H9 (cell line): ENCODE measurements at regions not wholly inside any gene's neighbourhood (a gene's known extent, or its start where the extent isn't known, plus 50 kb on each side); places are given as distances from the start of the nearest gene placed in this dataset.

ENCODE experiments used
- DNase-seq: peaks from one replicate; pipeline ENCODE4 v3.0.0-alpha.2; 2017
- H2AFZ ChIP-seq: one replicate; pipeline ENCODE4 v1.6.1; 2013; ENCODE audit warnings: mild to moderate bottlenecking, low read length, control low read depth, moderate library complexity
- H2AK5ac ChIP-seq: 2 replicates; pipeline ENCODE4 v1.6.1; 2013; ENCODE audit warnings: low read length, control low read depth, mixed read lengths; ENCODE audit not compliant: insufficient read length
- H2BK120ac ChIP-seq: one replicate; pipeline ENCODE4 v1.6.1; 2013; ENCODE audit warnings: low read depth, mild to moderate bottlenecking, low read length, control low read depth, inconsistent platforms; ENCODE audit not compliant: poor library complexity, severe bottlenecking
- H2BK12ac ChIP-seq: 2 replicates; pipeline ENCODE4 v1.6.1; 2013; ENCODE audit warnings: low read length, control low read depth, mixed read lengths, low read depth; ENCODE audit not compliant: insufficient read length
- H2BK15ac ChIP-seq: 2 replicates; pipeline ENCODE4 v1.6.1; 2013; ENCODE audit warnings: low read depth, low read length, control low read depth
- H2BK20ac ChIP-seq: one replicate; pipeline ENCODE4 v1.6.1; 2013; ENCODE audit warnings: low read depth, mild to moderate bottlenecking, low read length, control low read depth, inconsistent platforms; ENCODE audit not compliant: poor library complexity, severe bottlenecking
- H2BK5ac ChIP-seq: 2 replicates; pipeline ENCODE4 v1.6.1; 2013; ENCODE audit warnings: low read length, control low read depth, mixed read lengths; ENCODE audit not compliant: insufficient read length
- H3K14ac ChIP-seq: 2 replicates; pipeline ENCODE4 v1.6.1; 2013; ENCODE audit warnings: low read length, control low read depth; ENCODE audit not compliant: insufficient read depth
- H3K18ac ChIP-seq: 2 replicates; pipeline ENCODE4 v1.6.1; 2013; ENCODE audit warnings: low read depth, mild to moderate bottlenecking, mixed read lengths, low read length, control low read depth; ENCODE audit not compliant: insufficient read length
- H3K23ac ChIP-seq: 2 replicates; pipeline ENCODE4 v1.6.1; 2013; ENCODE audit warnings: low read length, control low read depth, mixed read lengths, low read depth; ENCODE audit not compliant: insufficient read length
- H3K23me2 ChIP-seq: 2 replicates; pipeline ENCODE4 v1.6.1; 2013; ENCODE audit warnings: low read depth, mild to moderate bottlenecking, mixed read lengths, low read length, control low read depth; ENCODE audit not compliant: insufficient read length, poor library complexity, severe bottlenecking
- H3K27ac ChIP-seq: 2 replicates; pipeline ENCODE4 v1.5.1; 2013; ENCODE audit warnings: low read length, control low read depth, mixed read lengths, low read depth; ENCODE audit not compliant: insufficient read length
- H3K27me3 ChIP-seq: 2 replicates; pipeline ENCODE4 v1.6.1; 2013; ENCODE audit warnings: low read length, control low read depth, inconsistent platforms; ENCODE audit not compliant: insufficient read depth
- H3K4ac ChIP-seq: 2 replicates; pipeline ENCODE4 v1.6.1; 2013; ENCODE audit warnings: low read depth, mild to moderate bottlenecking, control low read depth, inconsistent platforms, low read length, moderate library complexity
- H3K4me1 ChIP-seq: 2 replicates; pipeline ENCODE4 v1.6.1; 2013; ENCODE audit warnings: low read length, control low read depth, inconsistent platforms; ENCODE audit not compliant: insufficient read depth
- H3K4me2 ChIP-seq: 2 replicates; pipeline ENCODE4 v1.6.1; 2013; ENCODE audit warnings: low read length, control low read depth, mixed read lengths; ENCODE audit not compliant: insufficient read length, insufficient read depth
- H3K56ac ChIP-seq: 2 replicates; pipeline ENCODE4 v1.6.1; 2013; ENCODE audit warnings: low read depth, mild to moderate bottlenecking, mixed read lengths, low read length, control low read depth; ENCODE audit not compliant: insufficient read length
- H3K79me1 ChIP-seq: 2 replicates; pipeline ENCODE4 v1.6.1; 2013; ENCODE audit warnings: low read depth, mild to moderate bottlenecking, moderate library complexity, low read length, control low read depth, inconsistent platforms; ENCODE audit not compliant: insufficient read depth, poor library complexity, severe bottlenecking
- H3K79me2 ChIP-seq: 2 replicates; pipeline ENCODE4 v1.6.1; 2013; ENCODE audit warnings: low read length, control low read depth, inconsistent platforms; ENCODE audit not compliant: insufficient read depth
- H3K9ac ChIP-seq: 2 replicates; pipeline ENCODE4 v1.6.1; 2013; ENCODE audit warnings: low read length, control low read depth, mixed read lengths; ENCODE audit not compliant: insufficient read length; ENCODE audit errors: extremely low read depth
- H3K9me3 ChIP-seq: one replicate; pipeline ENCODE4 v1.6.1; 2013; ENCODE audit warnings: low read depth, low read length, inconsistent platforms; ENCODE audit not compliant: control insufficient read depth
- H3T11ph ChIP-seq: one replicate; pipeline ENCODE4 v1.6.1; 2013; ENCODE audit warnings: mild to moderate bottlenecking, low read length, control low read depth, inconsistent platforms
- H4K20me1 ChIP-seq: one replicate; pipeline ENCODE4 v1.6.1; 2013; ENCODE audit not compliant: control insufficient read depth, insufficient read length, insufficient read depth
- H4K5ac ChIP-seq: 2 replicates; pipeline ENCODE4 v1.6.1; 2013; ENCODE audit warnings: low read depth, mild to moderate bottlenecking, mixed read lengths, low read length, control low read depth; ENCODE audit not compliant: insufficient read length
- H4K8ac ChIP-seq: replicated peaks from 2 replicates; pipeline ENCODE4 v1.6.1; 2013; ENCODE audit warnings: low read length, control low read depth, mixed read lengths, low read depth; ENCODE audit not compliant: insufficient read length
- H4K91ac ChIP-seq: 2 replicates; pipeline ENCODE4 v1.6.1; 2013; ENCODE audit warnings: low read depth, mild to moderate bottlenecking, moderate library complexity, mixed read lengths, low read length, control low read depth; ENCODE audit not compliant: insufficient read length
- H3K27ac Mint-ChIP-seq, 3 experiments: 2 replicates in 2 of 3; 3 replicates in 1 of 3; pipeline ENCODE4 v1.8.0; 2020 to 2021; ENCODE audit warnings: mixed read lengths in 3 of 3, mild to moderate bottlenecking in 1 of 3, moderate library complexity in 1 of 3
- H3K27me3 Mint-ChIP-seq: 2 replicates; pipeline ENCODE4 v1.8.0; 2021; ENCODE audit warnings: low read depth, mild to moderate bottlenecking, moderate library complexity, mixed read lengths
- H3K36me3 Mint-ChIP-seq, 3 experiments: 2 replicates in 2 of 3; 3 replicates in 1 of 3; pipeline ENCODE4 v1.8.0; 2020 to 2021; ENCODE audit warnings: low read depth in 3 of 3, mixed read lengths in 3 of 3; ENCODE audit not compliant: insufficient read depth in 1 of 3
- H3K4me1 Mint-ChIP-seq, 2 experiments: 2 replicates each; pipeline ENCODE4 v1.8.0; 2020; ENCODE audit warnings: mixed read lengths in 2 of 2
- H3K4me3 Mint-ChIP-seq, 2 experiments: 2 replicates in 1 of 2; 3 replicates in 1 of 2; pipeline ENCODE4 v1.8.0; 2020 to 2021; ENCODE audit warnings: mild to moderate bottlenecking in 2 of 2, mixed read lengths in 2 of 2, moderate library complexity in 1 of 2
- H3K9me3 Mint-ChIP-seq, 2 experiments: 2 replicates in 1 of 2; 3 replicates in 1 of 2; pipeline ENCODE4 v1.8.0; 2020; ENCODE audit warnings: mild to moderate bottlenecking in 2 of 2, mixed read lengths in 2 of 2, moderate library complexity in 1 of 2
- WGBS: extraction: QIAGEN DNeasy Blood & Tissue Kit; methylation state at CpG from one replicate; pipeline ENCODE4 v1.1.7; 2013; ENCODE audit warnings: missing lambda C conversion rate, low lambda C conversion rate, mixed read lengths; ENCODE audit not compliant: insufficient read length; ENCODE audit errors: extremely low coverage; 5-methylcytosine and 5-hydroxymethylcytosine counted together
- TF ChIP-seq, protein P1 (sequence below): fragments of 200-600 bp; sonication (generic); conservative IDR thresholded peaks from 3 replicates; pipeline ENCODE4 v1.8.0; 2021; ENCODE audit warnings: antibody characterized with exemption, mild to moderate bottlenecking

GRCh38 chr14:84087986-84088531 is 1441.9 kb upstream of the FLRT2 start:
- Mint-ChIP-seq H3K27ac (no peak overlapping the region), H3K9me3 (peaks cover 4 to 11% of the 10 kb centered on the region in 2 experiments), H3K4me3 (no peak overlapping the region), H3K27me3 (no peaks in the 10 kb centered on the region), H3K36me3 (peaks cover 3 to 10% (median 3%) of the 10 kb centered on the region in 3 experiments; a peak in 5 of 7 replicates), H3K4me1 (peaks cover 7 to 11% of the 10 kb centered on the region in 2 experiments)
- no peak overlapping the region for H3K4me2 ChIP-seq
- no peak overlapping the region for H4K91ac ChIP-seq
- H3K9me3 ChIP-seq: no peaks in the 10 kb centered on the region
- no peaks in the 10 kb centered on the region for H3K23me2 ChIP-seq
- no peak overlapping the region for H2BK20ac ChIP-seq
- H3K27ac ChIP-seq: no peak overlapping the region
- no peak overlapping the region for H3K56ac ChIP-seq
- H3K9ac ChIP-seq: no peak overlapping the region
- no peak for DNase-seq
- no peaks in the 10 kb centered on the region for H3K79me1 ChIP-seq
- no peak overlapping the region for H2BK15ac ChIP-seq
- no peak overlapping the region for H3T11ph ChIP-seq
- H4K8ac ChIP-seq: no peak overlapping the region
- TF ChIP-seq, protein P1, sequence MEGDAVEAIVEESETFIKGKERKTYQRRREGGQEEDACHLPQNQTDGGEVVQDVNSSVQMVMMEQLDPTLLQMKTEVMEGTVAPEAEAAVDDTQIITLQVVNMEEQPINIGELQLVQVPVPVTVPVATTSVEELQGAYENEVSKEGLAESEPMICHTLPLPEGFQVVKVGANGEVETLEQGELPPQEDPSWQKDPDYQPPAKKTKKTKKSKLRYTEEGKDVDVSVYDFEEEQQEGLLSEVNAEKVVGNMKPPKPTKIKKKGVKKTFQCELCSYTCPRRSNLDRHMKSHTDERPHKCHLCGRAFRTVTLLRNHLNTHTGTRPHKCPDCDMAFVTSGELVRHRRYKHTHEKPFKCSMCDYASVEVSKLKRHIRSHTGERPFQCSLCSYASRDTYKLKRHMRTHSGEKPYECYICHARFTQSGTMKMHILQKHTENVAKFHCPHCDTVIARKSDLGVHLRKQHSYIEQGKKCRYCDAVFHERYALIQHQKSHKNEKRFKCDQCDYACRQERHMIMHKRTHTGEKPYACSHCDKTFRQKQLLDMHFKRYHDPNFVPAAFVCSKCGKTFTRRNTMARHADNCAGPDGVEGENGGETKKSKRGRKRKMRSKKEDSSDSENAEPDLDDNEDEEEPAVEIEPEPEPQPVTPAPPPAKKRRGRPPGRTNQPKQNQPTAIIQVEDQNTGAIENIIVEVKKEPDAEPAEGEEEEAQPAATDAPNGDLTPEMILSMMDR: no peak
- no peak overlapping the region for H4K5ac ChIP-seq
- H2AK5ac ChIP-seq: no peak overlapping the region
- H2BK12ac ChIP-seq: no peak overlapping the region
- H3K79me2 ChIP-seq: no peaks in the 10 kb centered on the region
- no peak overlapping the region for H2BK120ac ChIP-seq
- no peak overlapping the region for H3K18ac ChIP-seq
- no peak overlapping the region for H3K23ac ChIP-seq
- no CpG with 5 or more reads among the region's 8 CpGs for WGBS
- no peaks in the 10 kb centered on the region for H4K20me1 ChIP-seq
- no peak overlapping the region for H3K4ac ChIP-seq
- H3K4me1 ChIP-seq: no peaks in the 10 kb centered on the region
- H2BK5ac ChIP-seq: no peak overlapping the region
- no peak overlapping the region for H2AFZ ChIP-seq
- H3K27me3 ChIP-seq: no peaks in the 10 kb centered on the region
- no peak overlapping the region for H3K14ac ChIP-seq
